ENCODE measurements at regions not wholly inside any gene's neighbourhood (a gene's known extent, or its start where the extent isn't known, plus 50 kb on each side); places are given as distances from the start of the nearest gene placed in this dataset.

- Histone ChIP-seq H3K27me3 (ENCODE audit: low read length) (no peaks in the 10 kb centered on the region), H3K4me3 (ENCODE audit: insufficient read depth, low read length, poor library complexity, severe bottlenecking) (no peak overlapping the region), H3K9ac (ENCODE audit: low read length) (no peak overlapping the region), H3K4me2 (ENCODE audit: low read depth, low read length, poor library complexity, severe bottlenecking) (no peak overlapping the region), H3K36me3 (ENCODE audit: low read length) (no peaks in the 10 kb centered on the region), H2AFZ (ENCODE audit: low read depth, low read length, severe bottlenecking) (no peak overlapping the region), H3K9me3 (ENCODE audit: insufficient read depth, low read length) (no peaks in the 10 kb centered on the region), H3K27ac (ENCODE audit: low read depth, low read length) (no peak overlapping the region), H4K20me1 (ENCODE audit: low read depth, low read length) (no peaks in the 10 kb centered on the region), H3K9me2 (replicated peaks; ENCODE audit: insufficient read depth, low read length) (no peaks in the 10 kb centered on the region), H3F3A (ENCODE audit: insufficient read depth) (no peaks in the 10 kb centered on the region), H3K79me2 (ENCODE audit: insufficient read depth, low read length) (no peaks in the 10 kb centered on the region)
- TF ChIP-seq, protein P1, sequence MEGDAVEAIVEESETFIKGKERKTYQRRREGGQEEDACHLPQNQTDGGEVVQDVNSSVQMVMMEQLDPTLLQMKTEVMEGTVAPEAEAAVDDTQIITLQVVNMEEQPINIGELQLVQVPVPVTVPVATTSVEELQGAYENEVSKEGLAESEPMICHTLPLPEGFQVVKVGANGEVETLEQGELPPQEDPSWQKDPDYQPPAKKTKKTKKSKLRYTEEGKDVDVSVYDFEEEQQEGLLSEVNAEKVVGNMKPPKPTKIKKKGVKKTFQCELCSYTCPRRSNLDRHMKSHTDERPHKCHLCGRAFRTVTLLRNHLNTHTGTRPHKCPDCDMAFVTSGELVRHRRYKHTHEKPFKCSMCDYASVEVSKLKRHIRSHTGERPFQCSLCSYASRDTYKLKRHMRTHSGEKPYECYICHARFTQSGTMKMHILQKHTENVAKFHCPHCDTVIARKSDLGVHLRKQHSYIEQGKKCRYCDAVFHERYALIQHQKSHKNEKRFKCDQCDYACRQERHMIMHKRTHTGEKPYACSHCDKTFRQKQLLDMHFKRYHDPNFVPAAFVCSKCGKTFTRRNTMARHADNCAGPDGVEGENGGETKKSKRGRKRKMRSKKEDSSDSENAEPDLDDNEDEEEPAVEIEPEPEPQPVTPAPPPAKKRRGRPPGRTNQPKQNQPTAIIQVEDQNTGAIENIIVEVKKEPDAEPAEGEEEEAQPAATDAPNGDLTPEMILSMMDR (IDR thresholded peaks at IDR 0.05; ENCODE audit: insufficient read depth, low read length, poor library complexity, severe bottlenecking) = no peak
- TF ChIP-seq EZH2phosphoT487 (conservative IDR thresholded peaks at IDR 0.05; ENCODE audit: low read length) = no peak
Measured at GRCh38 chr3:159830523-159831154, 158.0 kb upstream of the IL12A start.

DNA sequence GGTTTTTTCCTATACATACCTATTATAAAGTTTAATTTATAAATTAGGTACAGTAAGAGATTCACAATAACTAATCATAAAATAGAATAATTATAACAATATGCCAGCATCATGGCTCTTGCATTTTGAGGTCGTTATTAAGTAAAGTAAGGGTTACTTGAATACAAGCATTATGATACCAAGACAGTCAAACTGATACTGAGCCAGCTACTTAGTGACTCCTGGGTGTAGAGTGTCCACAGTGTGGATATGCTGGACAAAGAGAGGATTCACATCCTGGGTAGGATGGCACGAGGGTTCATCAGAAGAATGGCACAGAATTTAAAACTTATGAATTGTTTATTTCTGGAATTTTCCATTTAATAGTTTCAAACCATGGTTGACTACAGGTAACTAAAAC, 157.2 kb upstream of the IL12A start:
- Histone ChIP-seq H3K4me3 (ENCODE audit: insufficient read depth, low read length, poor library complexity, severe bottlenecking) (no peak overlapping the region), H3K79me2 (ENCODE audit: insufficient read depth, low read length) (no peaks in the 10 kb centered on the region), H4K20me1 (ENCODE audit: low read depth, low read length) (no peaks in the 10 kb centered on the region), H3K4me2 (ENCODE audit: low read depth, low read length, poor library complexity, severe bottlenecking) (no peak overlapping the region), H3K27me3 (ENCODE audit: low read length) (no peaks in the 10 kb centered on the region), H3K9ac (ENCODE audit: low read length) (no peak overlapping the region), H2AFZ (ENCODE audit: low read depth, low read length, severe bottlenecking) (no peak overlapping the region), H3K36me3 (ENCODE audit: low read length) (no peaks in the 10 kb centered on the region), H3F3A (ENCODE audit: insufficient read depth) (no peaks in the 10 kb centered on the region), H3K9me3 (ENCODE audit: insufficient read depth, low read length) (no peaks in the 10 kb centered on the region), H3K27ac (ENCODE audit: low read depth, low read length) (no peak overlapping the region), H3K9me2 (replicated peaks; ENCODE audit: insufficient read depth, low read length) (no peaks in the 10 kb centered on the region)
- TF ChIP-seq, protein P1 (IDR thresholded peaks at IDR 0.05; ENCODE audit: insufficient read depth, low read length, poor library complexity, severe bottlenecking) = no peak
- no peak for TF ChIP-seq EZH2phosphoT487 (conservative IDR thresholded peaks at IDR 0.05; ENCODE audit: low read length)

GRCh38 chr3:159832024-159832423, 156.6 kb upstream of the IL12A start:
- H4K20me1 ChIP-seq (ENCODE audit: low read depth, low read length) = no peaks in the 10 kb centered on the region
- H3F3A ChIP-seq (ENCODE audit: insufficient read depth) = no peaks in the 10 kb centered on the region
- no peak overlapping the region for H3K9ac ChIP-seq (ENCODE audit: low read length)
- no peaks in the 10 kb centered on the region for H3K9me3 ChIP-seq (ENCODE audit: insufficient read depth, low read length)
- no peaks in the 10 kb centered on the region for H3K27me3 ChIP-seq (ENCODE audit: low read length)
- no peak overlapping the region for H3K4me3 ChIP-seq (ENCODE audit: insufficient read depth, low read length, poor library complexity, severe bottlenecking)
- no peak for TF ChIP-seq EZH2phosphoT487 (conservative IDR thresholded peaks at IDR 0.05; ENCODE audit: low read length)
- TF ChIP-seq, protein P1 (IDR thresholded peaks at IDR 0.05; ENCODE audit: insufficient read depth, low read length, poor library complexity, severe bottlenecking) = no peak
- no peak overlapping the region for H3K27ac ChIP-seq (ENCODE audit: low read depth, low read length)
- H2AFZ ChIP-seq (ENCODE audit: low read depth, low read length, severe bottlenecking) = no peak overlapping the region
- H3K9me2 ChIP-seq (replicated peaks; ENCODE audit: insufficient read depth, low read length) = no peaks in the 10 kb centered on the region
- no peaks in the 10 kb centered on the region for H3K79me2 ChIP-seq (ENCODE audit: insufficient read depth, low read length)
- no peak overlapping the region for H3K4me2 ChIP-seq (ENCODE audit: low read depth, low read length, poor library complexity, severe bottlenecking)
- H3K36me3 ChIP-seq (ENCODE audit: low read length) = no peaks in the 10 kb centered on the region

All from SU-DHL-6 (cell line).